K562 (cell line): ENCODE measurements at regions not wholly inside any gene's neighbourhood (a gene's known extent, or its start where the extent isn't known, plus 50 kb on each side); places are given as distances from the start of the nearest gene placed in this dataset.

ENCODE experiments used
- ATAC-seq: fragments of 200-7000 bp; cut with Tn5 transposase; 3 replicates; pipeline ENCODE4 v1.9.1; 2020; ENCODE audit warnings: moderate library complexity
- BruUV-seq: library from RNA; stranded (reverse); fragments of 400-500 nt; replicated peaks from 2 replicates; lab custom pipeline; 2021; lab: Mats Ljungman, UMichigan
- CTCF ChIA-PET: fragments of 300-600 bp; formaldehyde crosslinking; extraction: SDS; loops from one replicate; lab custom pipeline; 2021; ENCODE audit warnings: low intra/inter-chr PET ratio; lab: Yijun Ruan, JAX
- POLR2A ChIA-PET: fragments of 300-600, 350-650 bp; sonication (Branson Sonifier 250); formaldehyde crosslinking; extraction: SDS; loops from one replicate; lab custom pipeline; 2021; ENCODE audit warnings: antibody characterized with exemption, inconsistent platforms; lab: Yijun Ruan, JAX
- DNase-seq, 4 experiments: peaks; one replicate each; pipeline versions ENCODE4 v3.0.0 to v3.0.0-alpha.2; 2011 to 2018; ENCODE audit warnings: low spot score in 3 of 4, mixed read lengths in 3 of 4; ENCODE audit errors: extremely low read depth in 1 of 4
- FAIRE-seq: peaks from 2 replicates; lab custom pipeline; 2011; peaks lifted over from hg19 to GRCh38; lab: Jason Lieb, UNC
- H2AFZ ChIP-seq: 2 replicates; pipeline ENCODE4 v1.6.0; 2011; ENCODE audit warnings: low read depth, low read length, control low read depth, inconsistent platforms
- H3K27ac ChIP-seq: fragments of 200-600 bp; 3 replicates; pipeline ENCODE4 v1.8.0; 2011; ENCODE audit warnings: low read depth, mild to moderate bottlenecking, control low read depth, inconsistent platforms, low read length, moderate library complexity, mixed read lengths; ENCODE audit errors: extremely low read depth
- H3K27me3 ChIP-seq, 2 experiments: fragments of 300-600 bp in 1 of 2; 2 replicates in 1 of 2; 3 replicates in 1 of 2; pipeline versions ENCODE4 v1.6.0 to v1.8.0; 2011; ENCODE audit warnings: inconsistent platforms in 2 of 2, low read length in 2 of 2, mild to moderate bottlenecking in 1 of 2, mixed read lengths in 1 of 2, moderate library complexity in 1 of 2; ENCODE audit not compliant: control insufficient read depth in 2 of 2, insufficient read depth in 2 of 2
- H3K36me3 ChIP-seq: fragments of 300-600 bp; 3 replicates; pipeline ENCODE4 v1.8.0; 2011; ENCODE audit warnings: mild to moderate bottlenecking, low read length, inconsistent platforms; ENCODE audit not compliant: control insufficient read depth, insufficient read depth
- H3K4me1 ChIP-seq, 2 experiments: fragments of 200-600 bp in 1 of 2; replicated peaks in 1 of 2; 2 replicates in 1 of 2; 3 replicates in 1 of 2; pipeline versions ENCODE4 v1.5.1 to v1.8.0; 2011; ENCODE audit warnings: inconsistent platforms in 2 of 2, low read length in 2 of 2, mild to moderate bottlenecking in 1 of 2, mixed read lengths in 1 of 2, moderate library complexity in 1 of 2; ENCODE audit not compliant: control insufficient read depth in 2 of 2, insufficient read depth in 2 of 2
- H3K4me2 ChIP-seq: 2 replicates; pipeline ENCODE4 v1.6.1; 2011; ENCODE audit warnings: low read length, control low read depth, inconsistent platforms, mixed read lengths; ENCODE audit not compliant: insufficient read depth
- H3K4me3 ChIP-seq: fragments of 200-600 bp; sonication (generic), shearing (Covaris generic); 2 replicates; pipeline ENCODE4 v1.5.1; 2016; ENCODE audit warnings: control low read depth, inconsistent platforms
- H3K79me2 ChIP-seq: fragments of 200-600 bp; 3 replicates; pipeline ENCODE4 v1.8.0; 2011; ENCODE audit warnings: low read length, inconsistent platforms; ENCODE audit not compliant: control insufficient read depth, insufficient read depth
- H3K9ac ChIP-seq, 2 experiments: 2 replicates each; pipeline versions ENCODE4 v1.6.0 to v1.6.1; 2011; ENCODE audit warnings: low read depth in 2 of 2, low read length in 2 of 2, control low read depth in 1 of 2, inconsistent platforms in 1 of 2, mild to moderate bottlenecking in 1 of 2, mixed read lengths in 1 of 2; ENCODE audit not compliant: insufficient read depth in 1 of 2
- H3K9me1 ChIP-seq: one replicate; pipeline ENCODE4 v1.6.0; 2011; ENCODE audit warnings: inconsistent platforms, mild to moderate bottlenecking, low read length, moderate library complexity; ENCODE audit not compliant: control insufficient read depth, insufficient read depth
- H3K9me3 ChIP-seq: replicated peaks from 2 replicates; pipeline ENCODE4 v1.5.1; 2011; ENCODE audit warnings: low read depth, low read length, inconsistent platforms; ENCODE audit not compliant: control insufficient read depth, insufficient read depth
- H4K20me1 ChIP-seq: replicated peaks from 2 replicates; pipeline ENCODE4 v1.6.1; 2011; ENCODE audit warnings: low read length, inconsistent platforms, mixed read lengths; ENCODE audit not compliant: control insufficient read depth, insufficient read depth
- GATAD2B ChIP-seq: fragments of 450-650 bp; IDR thresholded peaks from 2 replicates; pipeline ENCODE4 v1.6.1; 2017; ENCODE audit warnings: mild to moderate bottlenecking, borderline replicate concordance
- KDM4B ChIP-seq, 2 experiments: fragments of 450-650 bp in 1 of 2; sonication (generic) in 1 of 2; IDR thresholded peaks; 2 replicates each; pipeline ENCODE4 v1.6.1; 2016 to 2017; ENCODE audit warnings: borderline replicate concordance in 2 of 2, antibody characterized with exemption in 1 of 2, low read depth in 1 of 2, mild to moderate bottlenecking in 1 of 2
- MTA2 ChIP-seq: fragments of 450-650 bp; IDR thresholded peaks from 2 replicates; pipeline ENCODE4 v1.6.1; 2016; ENCODE audit warnings: low read depth
- NFE2L1 ChIP-seq: fragments of 450-650 bp; IDR thresholded peaks from 2 replicates; pipeline ENCODE4 v1.6.1; 2016; ENCODE audit warnings: missing genetic modification characterization, low read depth, mild to moderate bottlenecking, missing compliant biosample characterization, moderate library complexity, borderline replicate concordance
- PATZ1 ChIP-seq: fragments of 250-450 bp; sonication (Bioruptor Pico); IDR thresholded peaks from 2 replicates; pipeline ENCODE4 v1.5.0; 2020; ENCODE audit warnings: mild to moderate bottlenecking, borderline replicate concordance
- PCBP1 ChIP-seq: fragments of 200-400 bp; formaldehyde crosslinking; IDR thresholded peaks from 2 replicates; pipeline ENCODE4 v1.6.1; 2018; ENCODE audit warnings: mild to moderate bottlenecking, low read depth, low read length; ENCODE audit not compliant: poor library complexity, severe bottlenecking
- ZNF134 ChIP-seq: fragments of 250-450 bp; sonication (Bioruptor Pico); conservative IDR thresholded peaks from 2 replicates; pipeline ENCODE4 v1.4.0; 2020
- ZNF436 ChIP-seq: fragments of 250-450, 450-650 bp; sonication (Bioruptor Pico); formaldehyde crosslinking; IDR thresholded peaks from 2 replicates; pipeline ENCODE4 v1.7.0; 2020; ENCODE audit warnings: mild to moderate bottlenecking
- WGBS: fragments of 100-300 bp; shearing (Covaris generic); methylation state at CpG from one replicate; pipeline ENCODE4 v1.1.6; 2016; ENCODE audit warnings: low coverage, mixed read lengths; ENCODE audit not compliant: insufficient coverage; ENCODE audit errors: missing lambda C conversion rate; 5-methylcytosine and 5-hydroxymethylcytosine counted together
- in situ Hi-C: fragments of 300-500 bp; cut with MboI; formaldehyde crosslinking; loops from 4 replicates; pipeline ENCODE4 v1.15.0; 2018; ENCODE audit warnings: inconsistent platforms, mixed read lengths
- intact Hi-C: fragments of 100-400 bp; cut with micrococcal nuclease; formaldehyde crosslinking; loops from 2 replicates; pipeline ENCODE4 v1.14.2; 2022
- TF ChIP-seq, protein P1 (sequence below): IDR thresholded peaks from 3 replicates; pipeline ENCODE4 v1.6.1; 2011; ENCODE audit warnings: borderline replicate concordance, mild to moderate bottlenecking; ENCODE audit not compliant: insufficient read length, insufficient read depth

GRCh38 chr2:176577054-176577453, 307.8 kb downstream of the MTX2 start:
- CTCF ChIA-PET: no interaction called here
- ATAC-seq: no peak
- TF ChIP-seq, protein P1, sequence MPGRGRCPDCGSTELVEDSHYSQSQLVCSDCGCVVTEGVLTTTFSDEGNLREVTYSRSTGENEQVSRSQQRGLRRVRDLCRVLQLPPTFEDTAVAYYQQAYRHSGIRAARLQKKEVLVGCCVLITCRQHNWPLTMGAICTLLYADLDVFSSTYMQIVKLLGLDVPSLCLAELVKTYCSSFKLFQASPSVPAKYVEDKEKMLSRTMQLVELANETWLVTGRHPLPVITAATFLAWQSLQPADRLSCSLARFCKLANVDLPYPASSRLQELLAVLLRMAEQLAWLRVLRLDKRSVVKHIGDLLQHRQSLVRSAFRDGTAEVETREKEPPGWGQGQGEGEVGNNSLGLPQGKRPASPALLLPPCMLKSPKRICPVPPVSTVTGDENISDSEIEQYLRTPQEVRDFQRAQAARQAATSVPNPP: no peak
- no peak for TF ChIP-seq MTA2
- TF ChIP-seq ZNF436 (CRISPR knock-in tag): no peak
- no peak for TF ChIP-seq PATZ1 (CRISPR knock-in tag)
- TF ChIP-seq KDM4B (IDR thresholded peaks at IDR 0.05; ENCODE audit: borderline replicate concordance in 2 of 2, low read depth in 1 of 2): no peak
- no peak for TF ChIP-seq ZNF134 (CRISPR knock-in tag)
- no peak for TF ChIP-seq PCBP1
- TF ChIP-seq NFE2L1 (tag): no peak
- no peak for TF ChIP-seq GATAD2B
- WGBS: 0% methylated on average over 1 of the region's 1 CpG
- Histone ChIP-seq H3K9me3 (no peaks in the 10 kb centered on the region), H3K9ac (no peak overlapping the region), H3K4me1 (no peaks in the 10 kb centered on the region), H3K9me1 (no peaks in the 10 kb centered on the region), H2AFZ (no peak overlapping the region), H4K20me1 (no peaks in the 10 kb centered on the region), H3K79me2 (no peaks in the 10 kb centered on the region), H3K27ac (no peak overlapping the region), H3K27me3 (no peaks in the 10 kb centered on the region; a peak in 1 of 5 replicates), H3K36me3 (no peaks in the 10 kb centered on the region), H3K4me3 (no peak overlapping the region), H3K4me2 (no peak overlapping the region)
- POLR2A ChIA-PET: no interaction called here
- in situ Hi-C loops: no loop called here
- no peak for FAIRE-seq
- BruUV-seq: no TSS peak
- intact Hi-C loops: no loop called here
- DNase-seq: no peak
